SK-N-SH (cell line): ENCODE measurements at regions not wholly inside any gene's neighbourhood (a gene's known extent, or its start where the extent isn't known, plus 50 kb on each side); places are given as distances from the start of the nearest gene placed in this dataset.
"Not testable (repeated sequence)": the region's sequence is repeated elsewhere in the genome, so short reads cannot be mapped to it uniquely, and the experiment has no call there.

ENCODE experiments used
- CTCF ChIA-PET: fragments of 300-600, 350-600 bp; formaldehyde crosslinking; extraction: SDS; loops from one replicate; lab custom pipeline; 2021; lab: Yijun Ruan, JAX
- POLR2A ChIA-PET: fragments of 350-600 bp; sonication (Branson Sonifier 250); formaldehyde crosslinking; extraction: SDS; loops from one replicate; lab custom pipeline; 2020; ENCODE audit warnings: antibody characterized with exemption, inconsistent platforms; lab: Yijun Ruan, JAX
- DNase-seq: peaks from one replicate; pipeline ENCODE4 v3.0.0; 2012
- H2AFZ ChIP-seq: fragments of 200-600 bp; sonication (generic); 2 replicates; pipeline ENCODE4 v1.8.1; 2016; ENCODE audit warnings: antibody characterized with exemption, mild to moderate bottlenecking, low read depth
- H3F3A ChIP-seq: fragments of 200-600 bp; sonication (generic); replicated peaks from 2 replicates; pipeline ENCODE3; 2016; ENCODE audit warnings: antibody characterized with exemption, mild to moderate bottlenecking; ENCODE audit not compliant: insufficient read depth
- H3K27ac ChIP-seq, 2 experiments: fragments of 200-500 bp in 1 of 2; fragments of 200-600 bp in 1 of 2; sonication (Bioruptor generic) in 1 of 2; sonication (generic), shearing (Covaris generic) in 1 of 2; 2 replicates each; pipeline versions ENCODE4 v1.5.1 to v1.6.1; 2014 to 2016; ENCODE audit warnings: low read depth in 2 of 2, inconsistent platforms in 1 of 2, low read length in 1 of 2, mild to moderate bottlenecking in 1 of 2, mixed read lengths in 1 of 2
- H3K27me3 ChIP-seq: fragments of 200-600 bp; sonication (generic), shearing (Covaris generic); 2 replicates; pipeline ENCODE4 v1.6.1; 2016; ENCODE audit warnings: mixed run types; ENCODE audit not compliant: insufficient read depth
- H3K36me3 ChIP-seq, 2 experiments: fragments of 200-500 bp in 1 of 2; fragments of 200-600 bp in 1 of 2; sonication (Bioruptor generic) in 1 of 2; sonication (generic) in 1 of 2; replicated peaks in 1 of 2; 2 replicates each; pipeline versions ENCODE3 to v1.5.1; 2014 to 2016; ENCODE audit warnings: low read length in 1 of 2, mild to moderate bottlenecking in 1 of 2; ENCODE audit not compliant: insufficient read depth in 2 of 2, control insufficient read depth in 1 of 2
- H3K4me1 ChIP-seq, 2 experiments: fragments of 200-500 bp in 1 of 2; fragments of 200-600 bp in 1 of 2; sonication (Bioruptor generic) in 1 of 2; sonication (generic), shearing (Covaris generic) in 1 of 2; 2 replicates each; pipeline versions ENCODE4 v1.5.1 to v1.6.1; 2014 to 2016; ENCODE audit warnings: low read depth in 1 of 2, low read length in 1 of 2, mixed run types in 1 of 2; ENCODE audit not compliant: insufficient read depth in 2 of 2, control insufficient read depth in 1 of 2
- H3K4me2 ChIP-seq: fragments of 200-600 bp; sonication (generic), shearing (Covaris generic); 2 replicates; pipeline ENCODE4 v1.6.1; 2017; ENCODE audit warnings: mixed run types
- H3K4me3 ChIP-seq, 2 experiments: fragments of 200-500 bp in 1 of 2; fragments of 200-600 bp in 1 of 2; sonication (Bioruptor generic) in 1 of 2; sonication (generic), shearing (Covaris generic) in 1 of 2; 2 replicates each; pipeline versions ENCODE4 v1.5.1 to v1.8.1; 2014 to 2016; ENCODE audit warnings: low read depth in 2 of 2, inconsistent platforms in 1 of 2, low read length in 1 of 2, mild to moderate bottlenecking in 1 of 2, mixed read lengths in 1 of 2, moderate library complexity in 1 of 2
- H3K79me2 ChIP-seq: fragments of 200-600 bp; sonication (generic); 2 replicates; pipeline ENCODE4 v1.8.1; 2017; ENCODE audit warnings: mild to moderate bottlenecking; ENCODE audit not compliant: insufficient read depth
- H3K9ac ChIP-seq: fragments of 200-600 bp; sonication (generic); 2 replicates; pipeline ENCODE4 v1.6.1; 2017; ENCODE audit warnings: mixed run types
- H3K9me2 ChIP-seq: fragments of 200-600 bp; sonication (generic); 2 replicates; pipeline ENCODE4 v1.6.1; 2017; ENCODE audit warnings: mixed run types
- H3K9me3 ChIP-seq: fragments of 200-600 bp; sonication (generic); 2 replicates; pipeline ENCODE4 v1.6.1; 2017; ENCODE audit warnings: mixed run types, mild to moderate bottlenecking, moderate library complexity
- H4K20me1 ChIP-seq: fragments of 200-600 bp; sonication (generic); 2 replicates; pipeline ENCODE4 v1.6.1; 2017; ENCODE audit warnings: mild to moderate bottlenecking, mixed run types; ENCODE audit not compliant: insufficient read depth
- ELF1 ChIP-seq: IDR thresholded peaks from 2 replicates; pipeline ENCODE4 v1.4.0; 2012
- FOXM1 ChIP-seq: IDR thresholded peaks from 2 replicates; pipeline ENCODE4 v1.4.0; 2012; ENCODE audit warnings: low read depth, mild to moderate bottlenecking
- GABPA ChIP-seq: IDR thresholded peaks from 2 replicates; pipeline ENCODE4 v1.4.0; 2012; ENCODE audit warnings: low read depth, mild to moderate bottlenecking
- RCOR1 ChIP-seq: fragments of 150-350 bp; IDR thresholded peaks from 2 replicates; pipeline ENCODE4 v1.6.1; 2017; ENCODE audit warnings: antibody characterized with exemption, low read length
- RFX5 ChIP-seq: IDR thresholded peaks from 2 replicates; pipeline ENCODE4 v1.6.1; 2012; ENCODE audit warnings: mild to moderate bottlenecking, improper control_type of control experiment, low read length
- TEAD4 ChIP-seq: IDR thresholded peaks from 2 replicates; pipeline ENCODE4 v1.4.0; 2012; ENCODE audit warnings: mild to moderate bottlenecking, borderline replicate concordance; ENCODE audit not compliant: insufficient read depth
- WGBS: methylation state at CpG from one replicate; pipeline ENCODE4 v1.1.6; 2017; ENCODE audit warnings: low lambda C conversion rate; 5-methylcytosine and 5-hydroxymethylcytosine counted together
- TF ChIP-seq, protein P1 (sequence below): IDR thresholded peaks from 2 replicates; pipeline ENCODE4; 2012

DNA sequence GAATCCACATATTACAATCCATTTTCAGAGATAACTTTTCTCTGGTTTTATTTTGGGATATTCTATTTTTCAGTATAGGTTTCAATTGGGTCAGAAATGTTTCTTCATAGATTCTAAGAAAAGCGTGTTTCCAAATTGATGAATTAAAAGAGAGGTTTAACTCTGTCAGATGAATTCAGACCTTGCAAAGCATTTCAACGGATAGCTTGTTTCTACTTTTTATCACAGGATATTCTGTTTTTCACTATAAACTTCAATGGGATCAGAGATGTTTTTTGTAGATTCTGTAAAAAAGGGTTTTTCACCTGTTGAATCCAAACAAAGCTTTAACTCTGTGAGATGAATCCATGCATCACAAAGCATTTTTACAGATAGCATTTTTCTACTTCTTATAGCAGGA lies 1498.1 kb downstream of the UQCRFS1 start:
- CTCF ChIA-PET: no interaction called here
- no peak for TF ChIP-seq RFX5
- TF ChIP-seq, all 33 proteins: peak for 0
- Histone ChIP-seq H3K79me2 (no peaks in the 10 kb centered on the region), H3K9me2 (no peaks in the 10 kb centered on the region), H3K4me1 (no peaks in the 10 kb centered on the region), H3K27me3 (no peaks in the 10 kb centered on the region), H3K9ac (no peak overlapping the region), H3K4me3 (no peak overlapping the region), H3K9me3 (no peaks in the 10 kb centered on the region), H3K27ac (no peak overlapping the region), H3K36me3 (no peaks in the 10 kb centered on the region), H3K4me2 (no peak overlapping the region), H3F3A (no peaks in the 10 kb centered on the region), H2AFZ (no peak overlapping the region), H4K20me1 (no peaks in the 10 kb centered on the region)
- 13% methylated on average over 2 of the region's 2 CpGs for WGBS
- no peak for DNase-seq
- POLR2A ChIA-PET: no interaction called here

DNA sequence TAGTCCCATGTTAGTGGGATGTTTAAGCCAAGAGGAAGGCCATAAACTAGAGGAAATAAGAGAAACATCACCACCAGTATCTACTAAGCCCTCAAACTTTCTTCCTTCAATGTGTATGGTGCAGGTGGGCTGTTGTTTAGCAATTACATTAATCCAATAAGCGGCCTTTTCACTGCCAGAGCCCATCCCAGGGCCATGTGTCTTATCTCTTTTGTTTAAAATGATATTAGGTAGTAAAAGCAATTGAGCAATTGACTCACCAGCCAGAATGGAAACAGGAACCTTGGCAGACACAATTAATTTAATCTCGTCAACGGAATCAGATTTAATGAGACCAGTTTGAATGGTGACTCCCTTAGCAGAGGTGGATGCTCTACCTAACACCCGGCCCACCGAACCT lies 1503.5 kb downstream of the UQCRFS1 start:
- CTCF ChIA-PET: no interaction called here
- H3K79me2 ChIP-seq: no peaks in the 10 kb centered on the region
- H3K9me3 ChIP-seq: no peaks in the 10 kb centered on the region
- H2AFZ ChIP-seq: no peak overlapping the region
- H3K4me1 ChIP-seq: no peaks in the 10 kb centered on the region
- no peaks in the 10 kb centered on the region for H3K36me3 ChIP-seq
- no peak overlapping the region for H3K9ac ChIP-seq
- no peak for DNase-seq
- H3K9me2 ChIP-seq: no peaks in the 10 kb centered on the region
- H3K4me3 ChIP-seq: no peak overlapping the region
- 4% methylated on average over 5 of the region's 5 CpGs for WGBS
- no peak overlapping the region for H3K27ac ChIP-seq
- no peak for TF ChIP-seq ELF1
- TF ChIP-seq RCOR1: no peak
- TF ChIP-seq, protein P1, sequence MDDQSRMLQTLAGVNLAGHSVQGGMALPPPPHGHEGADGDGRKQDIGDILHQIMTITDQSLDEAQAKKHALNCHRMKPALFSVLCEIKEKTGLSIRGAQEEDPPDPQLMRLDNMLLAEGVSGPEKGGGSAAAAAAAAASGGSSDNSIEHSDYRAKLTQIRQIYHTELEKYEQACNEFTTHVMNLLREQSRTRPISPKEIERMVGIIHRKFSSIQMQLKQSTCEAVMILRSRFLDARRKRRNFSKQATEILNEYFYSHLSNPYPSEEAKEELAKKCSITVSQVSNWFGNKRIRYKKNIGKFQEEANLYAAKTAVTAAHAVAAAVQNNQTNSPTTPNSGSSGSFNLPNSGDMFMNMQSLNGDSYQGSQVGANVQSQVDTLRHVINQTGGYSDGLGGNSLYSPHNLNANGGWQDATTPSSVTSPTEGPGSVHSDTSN: no peak
- no peak for TF ChIP-seq GABPA
- TF ChIP-seq TEAD4: no peak
- TF ChIP-seq FOXM1: no peak
- TF ChIP-seq, all 33 proteins: peak for 0
- Histone ChIP-seq H3F3A (no peaks in the 10 kb centered on the region), H4K20me1 (no peaks in the 10 kb centered on the region), H3K27me3 (no peaks in the 10 kb centered on the region), H3K4me2 (no peak overlapping the region)
- POLR2A ChIA-PET: no interaction called here

DNA sequence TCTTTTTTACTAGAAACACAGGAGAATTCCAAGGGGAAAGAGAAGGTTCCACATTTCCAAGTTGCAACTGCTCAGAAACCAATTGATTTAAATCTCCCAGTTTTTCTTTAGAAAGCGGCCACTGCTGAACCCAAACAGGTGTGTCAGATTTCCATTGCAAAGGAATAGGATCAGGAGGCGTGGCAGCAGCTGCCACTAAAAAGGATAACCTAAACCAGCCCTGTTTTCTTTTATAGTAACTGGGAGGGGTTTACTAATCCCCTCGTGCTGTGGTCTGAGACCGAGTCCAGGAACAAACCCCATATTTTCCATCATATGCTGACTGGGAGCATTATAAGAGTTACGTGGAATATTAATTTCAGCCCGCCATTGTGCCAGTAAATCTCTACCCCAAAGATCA lies 1504.0 kb downstream of the UQCRFS1 start:
- WGBS: 16% methylated on average over 6 of the region's 6 CpGs
- CTCF ChIA-PET, H3K9me3 ChIP-seq, H3F3A ChIP-seq, H3K4me3 ChIP-seq, DNase-seq, H3K27me3 ChIP-seq, POLR2A ChIA-PET, H2AFZ ChIP-seq, H3K36me3 ChIP-seq, H3K79me2 ChIP-seq, H3K9ac ChIP-seq, H3K4me2 ChIP-seq, H4K20me1 ChIP-seq, H3K27ac ChIP-seq, H3K4me1 ChIP-seq, H3K9me2 ChIP-seq: not testable (repeated sequence)

DNA sequence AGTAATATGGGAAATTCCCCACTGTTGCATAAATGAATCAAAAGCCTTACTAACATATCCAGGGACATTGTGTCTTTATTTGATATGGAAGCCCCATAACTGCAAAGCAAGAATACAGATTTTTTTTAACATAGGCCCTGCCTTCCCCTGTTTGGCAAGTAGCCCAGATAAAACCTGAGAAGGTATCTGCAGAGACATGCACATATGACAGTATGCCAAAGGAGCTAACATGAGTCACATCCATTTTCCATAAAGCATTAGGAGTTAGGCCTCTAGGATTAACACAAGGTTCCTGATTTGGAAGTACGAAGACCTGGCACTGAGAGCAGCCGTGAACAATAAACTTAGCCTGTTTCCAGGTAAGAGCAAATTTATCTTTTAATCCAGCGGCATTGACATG lies 1505.9 kb downstream of the UQCRFS1 start:
- H3K9me3 ChIP-seq, H3K4me2 ChIP-seq, H3K4me1 ChIP-seq, POLR2A ChIA-PET, H3K36me3 ChIP-seq, H2AFZ ChIP-seq, H3F3A ChIP-seq, H3K9ac ChIP-seq, H3K79me2 ChIP-seq, H3K27ac ChIP-seq, H3K4me3 ChIP-seq, CTCF ChIA-PET, DNase-seq, H4K20me1 ChIP-seq, H3K27me3 ChIP-seq, H3K9me2 ChIP-seq: not testable (repeated sequence)
- 25% methylated on average over 3 of the region's 3 CpGs for WGBS
